Left cardiac atrium (tissue), 4 donors: ENCODE measurements at regions not wholly inside any gene's neighbourhood (a gene's known extent, or its start where the extent isn't known, plus 50 kb on each side); places are given as distances from the start of the nearest gene placed in this dataset.

ENCODE experiments used
- ATAC-seq, 2 donors: fragments of 200-7000 bp; cut with Tn5 transposase; one replicate each; pipeline ENCODE4 v1.9.1; 2020; ENCODE audit warnings: mild to moderate bottlenecking in 2 of 2, moderate library complexity in 2 of 2
- DNase-seq: peaks from one replicate; pipeline ENCODE4 v3.0.0-alpha.2; 2020
- intact Hi-C, 2 donors: fragments of 100-400 bp; cut with DNase I; formaldehyde crosslinking; loops; one replicate each; pipeline versions ENCODE4 v1.14.1 to v1.15.1; 2022 to 2023
- donor health status: DM: no; HTN: yes; CAD: no.
- donor health status: DM: no; HTN: yes; CAD: no; lungs with severe emphysema.
- donor health status: DM: yes; HTN: yes; CAD: no.
- donor health status: Dilated cardiomyopathy.

- DNase-seq, result no peak
- no peak for ATAC-seq
- intact Hi-C loops, result no loop called here
Measured at GRCh38 chr5:68352166-68352565, 136.6 kb downstream of the PIK3R1 start.

DNA sequence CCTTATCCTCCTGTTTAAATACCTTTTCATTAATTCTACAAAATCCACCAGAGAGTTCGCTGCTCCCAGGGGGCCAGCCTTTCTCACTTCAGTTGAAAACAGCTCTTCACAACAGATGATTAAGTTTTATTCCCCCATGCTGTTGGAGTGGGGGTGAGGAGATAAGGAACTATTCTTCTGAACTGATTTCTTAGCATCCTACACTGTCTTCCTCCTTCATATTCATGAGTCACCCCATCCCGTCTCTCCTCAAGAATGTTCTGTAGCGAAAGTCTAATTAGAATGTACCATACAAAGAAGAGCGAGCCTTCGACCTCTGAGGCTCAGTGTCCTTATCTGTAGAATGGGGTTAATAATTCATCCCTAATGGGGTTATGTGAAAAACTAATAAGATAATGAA is 138.0 kb downstream of the PIK3R1 start:
- intact Hi-C loops, result no loop called here
- ATAC-seq (no peak), DNase-seq (no peak)

DNA sequence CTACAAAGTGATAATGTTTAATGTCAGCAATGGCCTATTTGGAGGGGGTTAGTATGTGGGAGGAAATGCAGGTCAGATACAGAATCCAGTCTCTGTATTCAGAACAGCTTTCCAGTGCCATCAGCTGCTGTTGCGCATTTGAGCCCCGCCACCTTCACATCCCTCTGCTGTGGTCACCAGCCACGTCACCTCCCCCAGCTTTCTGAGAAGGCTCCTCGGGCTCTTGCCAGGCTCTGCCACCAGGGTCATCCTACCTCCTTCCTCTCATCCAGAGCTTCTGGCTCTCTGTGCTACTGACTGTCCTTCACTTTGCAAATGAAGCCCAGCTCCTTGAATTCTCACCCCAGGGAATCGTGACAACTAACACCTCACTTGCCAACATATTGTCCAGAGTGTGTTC is 138.8 kb downstream of the PIK3R1 start:
- DNase-seq (no peak), ATAC-seq (no peak)
- intact Hi-C loops, result no loop called here

- intact Hi-C loops, result no loop called here
- no peak for DNase-seq
Measured at GRCh38 chr5:68356216-68356615, 140.7 kb downstream of the PIK3R1 start.

DNA sequence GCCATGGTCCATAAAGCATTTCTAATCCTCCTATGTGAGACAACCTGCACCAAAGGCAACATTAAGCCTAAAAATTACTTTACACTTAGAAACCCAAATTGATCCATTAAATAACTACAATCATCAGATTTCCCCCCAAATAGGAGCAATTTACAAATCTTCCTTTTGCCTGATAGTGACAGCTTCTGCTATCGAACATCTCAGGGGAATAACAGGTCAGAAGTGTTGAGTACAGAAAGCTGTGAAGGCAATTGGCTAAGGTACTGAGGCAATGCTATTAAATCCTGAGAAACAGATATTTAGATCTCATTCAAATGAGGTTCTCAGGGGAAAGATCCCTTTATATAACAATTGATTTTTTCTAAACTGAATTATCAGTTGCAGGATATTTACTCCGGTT is 141.1 kb downstream of the PIK3R1 start:
- intact Hi-C loops, result no loop called here
- no peak for DNase-seq
- no peak for ATAC-seq

More at GRCh38 chr5:68356216-68356615, 140.7 kb downstream of the PIK3R1 start:
- no peak for ATAC-seq

GRCh38 chr5:68359699-68360098 is 144.1 kb downstream of the PIK3R1 start:
- DNase-seq (no peak), ATAC-seq (no peak)
- intact Hi-C loops, result no loop called here

DNA sequence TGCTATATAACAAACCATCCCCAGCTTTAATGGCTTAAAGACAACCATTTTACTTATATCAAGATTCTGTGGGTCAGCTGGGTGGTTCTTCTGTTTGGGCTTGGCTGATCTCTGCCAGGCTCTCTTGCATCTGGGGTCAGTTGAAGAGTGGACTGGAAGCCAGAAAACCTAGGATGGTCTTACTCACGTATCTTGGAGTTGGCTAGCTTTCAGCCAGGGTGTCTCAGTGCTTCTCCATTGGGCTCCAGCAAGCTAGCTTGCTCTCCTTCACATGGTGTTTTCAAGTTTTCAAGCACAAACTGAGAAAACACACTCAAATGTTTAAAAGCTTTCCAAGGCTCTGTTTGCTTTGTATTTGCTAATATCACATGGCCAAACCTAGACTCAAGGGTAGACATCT is 146.8 kb downstream of the PIK3R1 start:
- ATAC-seq, result no peak
- intact Hi-C loops, result no loop called here
- DNase-seq, result no peak

- no peak for ATAC-seq
- intact Hi-C loops, result no loop called here
- no peak for DNase-seq
Measured at GRCh38 chr5:68365889-68366288, 150.3 kb downstream of the PIK3R1 start.

DNA sequence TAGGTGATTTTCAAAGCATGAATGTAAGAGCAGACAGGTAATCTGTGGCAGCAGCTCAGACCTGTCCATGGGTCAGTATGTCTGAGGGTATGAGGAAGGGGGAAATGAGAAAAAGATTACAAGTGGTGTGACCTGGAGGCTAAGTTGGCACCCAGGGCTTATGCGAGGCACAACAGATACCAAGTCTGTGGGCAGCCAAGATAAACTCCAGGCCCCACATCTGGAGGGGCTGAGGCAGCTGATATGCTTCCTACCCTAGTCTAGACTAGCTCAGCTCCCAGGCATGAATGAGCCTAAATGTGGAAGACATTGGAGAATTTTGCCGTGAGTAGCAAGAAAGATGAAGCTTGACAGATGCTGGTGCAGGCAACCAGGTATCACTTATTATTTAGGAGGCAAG is 151.7 kb downstream of the PIK3R1 start:
- intact Hi-C loops, result no loop called here
- ATAC-seq, result no peak
- no peak for DNase-seq

GRCh38 chr5:68367717-68368116 is 152.2 kb downstream of the PIK3R1 start:
- ATAC-seq (no peak), DNase-seq (no peak)
- intact Hi-C loops, result no loop called here

DNA sequence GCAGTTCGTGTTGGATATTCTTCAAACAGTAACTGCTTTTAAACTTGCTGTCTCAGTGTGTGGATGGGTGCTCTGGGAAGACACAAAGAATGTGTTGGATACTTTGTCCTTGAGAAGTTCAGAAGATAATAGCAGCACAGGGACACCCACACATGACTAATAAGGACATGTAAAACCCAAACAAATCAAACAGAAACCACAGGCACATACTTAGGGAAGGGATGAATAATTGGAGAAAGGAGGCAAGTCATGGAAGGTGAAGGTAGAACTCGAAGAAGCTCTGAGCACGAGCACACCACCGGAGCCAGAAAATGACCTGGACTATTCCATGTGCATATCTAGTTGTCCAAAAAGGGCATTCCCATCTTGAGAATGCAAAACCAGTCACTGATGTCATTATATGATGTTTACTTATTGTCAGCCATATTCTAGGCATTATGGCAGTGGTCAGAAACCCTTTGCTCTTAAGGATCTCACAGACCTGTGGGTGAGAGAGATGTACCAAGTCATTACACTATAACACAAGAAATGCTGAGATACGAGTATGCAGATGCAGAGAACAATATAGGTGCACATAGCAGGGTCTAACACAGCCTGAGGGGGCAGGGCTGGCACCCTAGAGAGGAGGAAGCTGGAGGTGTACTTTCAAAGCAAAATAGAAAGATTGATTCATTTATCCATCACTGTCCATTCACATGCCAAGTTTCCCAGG is 152.9 kb downstream of the PIK3R1 start:
- DNase-seq (no peak), ATAC-seq (no peak)
- intact Hi-C loops, result no loop called here

DNA sequence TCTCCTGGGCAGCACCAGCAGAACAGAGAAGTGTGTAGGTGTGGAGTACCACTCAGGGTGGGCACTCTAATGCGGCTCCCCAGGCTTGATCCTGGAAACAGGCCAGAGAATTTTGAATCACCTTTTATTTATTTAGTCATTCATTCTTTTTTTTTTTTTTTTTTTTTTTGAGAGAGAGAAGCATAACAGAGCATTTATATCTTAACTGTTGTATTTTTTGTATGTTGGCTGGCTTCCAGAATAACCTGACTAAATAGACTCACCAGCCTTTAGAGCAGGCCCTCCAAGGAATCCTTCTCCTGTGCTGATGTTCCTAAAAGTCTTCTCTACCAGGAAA is 153.4 kb downstream of the PIK3R1 start:
- ATAC-seq, result no peak
- intact Hi-C loops, result no loop called here
- DNase-seq, result no peak

GRCh38 chr5:68369457-68370125 is 154.0 kb downstream of the PIK3R1 start:
- intact Hi-C loops, result loop anchor here in 1 of 2 donors (10.0 kb wide), 1 partner anchor 55 kb away; no protein-coding TSS in a partner anchor
- no peak for DNase-seq
- no peak for ATAC-seq

GRCh38 chr5:68370196-68370595 is 154.6 kb downstream of the PIK3R1 start:
- no peak for ATAC-seq
- no peak for DNase-seq
- intact Hi-C loops, result loop anchor here in 1 of 2 donors (10.0 kb wide), 1 partner anchor 55 kb away; no protein-coding TSS in a partner anchor

GRCh38 chr5:68371607-68372006 is 156.1 kb downstream of the PIK3R1 start:
- ATAC-seq (no peak), DNase-seq (no peak)
- intact Hi-C loops, result loop anchor here in 1 of 2 donors (10.0 kb wide), 1 partner anchor 57 kb away; no protein-coding TSS in a partner anchor

GRCh38 chr5:68372161-68372560 is 156.6 kb downstream of the PIK3R1 start:
- intact Hi-C loops, result loop anchor here in 1 of 2 donors (10.0 kb wide), 1 partner anchor 57 kb away; no protein-coding TSS in a partner anchor
- ATAC-seq, result no peak
- no peak for DNase-seq

DNA sequence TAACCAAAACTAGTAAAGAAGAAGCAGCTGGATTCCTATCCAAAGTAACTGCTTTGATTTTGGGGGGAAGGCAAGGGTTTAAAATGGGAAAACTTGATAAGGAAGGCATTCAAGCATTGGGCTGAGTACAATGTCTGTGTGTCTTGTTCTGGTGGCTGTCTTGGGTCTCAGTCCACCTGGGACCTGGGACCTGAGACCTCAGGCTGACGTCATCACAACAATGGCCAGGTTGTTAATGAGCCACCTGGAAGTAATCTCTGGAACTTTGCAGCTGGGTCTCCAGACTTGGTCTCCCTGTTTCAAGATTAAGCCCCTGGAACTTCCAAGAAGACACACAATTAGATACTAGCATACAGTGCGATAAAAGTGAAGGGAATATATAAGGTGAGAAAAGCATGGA is 157.5 kb downstream of the PIK3R1 start:
- intact Hi-C loops, result loop anchor here in 1 of 2 donors (10.0 kb wide), 1 partner anchor 58 kb away; no protein-coding TSS in a partner anchor

DNA sequence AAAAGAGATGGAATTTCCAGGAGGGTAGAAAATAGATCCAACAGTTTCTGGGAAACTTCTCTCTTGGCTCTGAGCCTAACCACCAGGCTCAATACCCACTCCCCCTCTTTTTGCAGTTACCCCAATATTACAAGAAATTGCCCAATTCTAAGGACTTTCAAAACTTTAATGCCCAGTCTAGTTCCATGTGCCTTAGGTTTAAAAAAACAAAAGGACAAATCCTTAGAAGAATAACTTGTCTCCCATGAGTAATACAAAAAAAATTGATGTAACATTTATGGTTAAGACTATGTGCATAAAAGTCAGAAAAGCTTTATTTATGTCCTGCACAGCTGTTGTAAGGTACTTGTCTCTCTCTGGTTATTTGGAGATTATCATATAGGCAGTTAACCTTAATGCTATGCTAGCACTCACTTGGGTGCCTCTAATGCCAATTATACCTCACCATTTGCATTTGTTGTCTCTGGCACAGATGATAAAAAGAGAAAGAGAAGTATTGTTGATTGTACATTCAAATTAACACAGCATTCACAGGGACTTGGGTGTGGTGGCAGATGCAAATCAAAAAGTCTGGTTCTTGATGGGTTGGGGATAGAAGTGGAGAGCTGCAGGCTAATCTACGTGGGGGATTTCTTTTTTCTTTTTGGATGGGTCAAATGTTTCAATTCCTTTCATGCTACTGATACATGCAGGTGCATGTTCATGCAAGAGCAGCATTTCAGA is 159.4 kb downstream of the PIK3R1 start:
- intact Hi-C loops, result loop anchor here in 1 of 2 donors (10.0 kb wide), 1 partner anchor 60 kb away; no protein-coding TSS in a partner anchor
- no peak for ATAC-seq
- DNase-seq, result no peak

More for the DNA sequence above, 157.5 kb downstream of the PIK3R1 start:
- DNase-seq (no peak), ATAC-seq (no peak)

DNA sequence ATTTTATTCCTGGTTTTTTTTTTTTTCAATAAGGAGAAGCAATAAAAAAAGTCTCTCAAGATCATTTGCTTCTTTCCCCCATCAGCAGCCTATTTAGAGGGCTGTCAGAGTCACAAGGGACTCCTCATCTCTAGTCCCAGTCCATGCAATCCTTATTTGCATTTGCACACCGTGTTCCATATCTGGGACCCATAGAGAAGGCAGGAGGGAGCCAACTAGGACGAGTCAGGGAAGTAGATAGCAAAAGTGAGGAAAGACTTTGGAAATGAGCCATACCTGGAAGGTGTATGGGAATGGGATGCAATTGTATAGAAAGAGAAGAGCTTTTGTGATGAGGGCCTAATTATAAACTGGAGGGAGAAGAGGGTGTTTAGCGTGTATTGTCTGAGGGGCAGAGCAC is 160.0 kb downstream of the PIK3R1 start:
- DNase-seq (no peak), ATAC-seq (no peak)
- intact Hi-C loops, result loop anchor here in 1 of 2 donors (10.0 kb wide), 1 partner anchor 61 kb away; no protein-coding TSS in a partner anchor

DNA sequence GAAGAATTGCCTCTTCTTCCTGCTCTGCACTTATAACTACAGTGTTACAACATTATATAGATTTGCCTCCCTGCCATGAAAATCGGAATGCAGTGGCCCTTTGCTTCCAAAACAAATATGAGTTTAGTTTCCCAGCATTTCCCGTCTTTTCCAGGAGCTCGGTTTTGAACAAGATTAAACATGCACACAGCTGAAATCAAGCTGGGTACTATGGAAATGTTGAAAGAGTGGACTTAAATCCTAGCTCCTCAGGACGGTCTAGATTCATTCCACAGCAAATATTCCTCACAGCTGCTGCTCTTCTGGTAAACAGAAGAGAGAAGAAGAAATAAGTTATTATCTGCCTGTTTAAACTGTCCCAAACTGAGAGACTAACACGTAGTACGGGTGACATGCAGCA is 161.4 kb downstream of the PIK3R1 start:
- intact Hi-C loops, result loop anchor here in 1 of 2 donors (10.0 kb wide), 1 partner anchor 62 kb away; no protein-coding TSS in a partner anchor
- ATAC-seq, result no peak
- no peak for DNase-seq
